ENCODE measurements at regions not wholly inside any gene's neighbourhood (a gene's known extent, or its start where the extent isn't known, plus 50 kb on each side); places are given as distances from the start of the nearest gene placed in this dataset.

GRCh38 chr3:89049119-89049518 lies 58.3 kb upstream of the EPHA3 start:
- intact Hi-C loops (cut with DNase I) = no loop called here
- no peaks in the 10 kb centered on the region for H3K9me3 ChIP-seq (ENCODE audit: control insufficient read depth in 2 of 3, insufficient read depth in 1 of 3, low read length in 3 of 3)
- H3K4me3 ChIP-seq (ENCODE audit: low read length in 3 of 3) = no peak overlapping the region
- no peak overlapping the region for H3K27ac ChIP-seq (ENCODE audit: low read depth in 2 of 2, low read length in 2 of 2)
- no peak for TF ChIP-seq CTCF (IDR thresholded peaks at IDR 0.05; ENCODE audit: borderline replicate concordance, extremely low read depth, insufficient read depth)
- FAIRE-seq = no peak
- H3K36me3 ChIP-seq (ENCODE audit: control insufficient read depth in 2 of 3, insufficient read depth in 3 of 3, low read length in 3 of 3) = no peaks in the 10 kb centered on the region
- no peak for DNase-seq
- H3K9ac ChIP-seq (ENCODE audit: low read length in 3 of 3) = no peak overlapping the region
- no peaks in the 10 kb centered on the region for H3K4me1 ChIP-seq (ENCODE audit: control insufficient read depth in 2 of 3, insufficient read depth in 2 of 3, low read depth in 1 of 3, low read length in 3 of 3)
- H3K27me3 ChIP-seq (ENCODE audit: control insufficient read depth, insufficient read depth, low read length) = no peaks in the 10 kb centered on the region

- no peak overlapping the region for H3K4me3 ChIP-seq (ENCODE audit: low read length in 3 of 3)
- H3K9ac ChIP-seq (ENCODE audit: low read length in 3 of 3) = no peak overlapping the region
- FAIRE-seq = no peak
- no peaks in the 10 kb centered on the region for H3K9me3 ChIP-seq (ENCODE audit: control insufficient read depth in 2 of 3, insufficient read depth in 1 of 3, low read length in 3 of 3)
- no peak overlapping the region for H3K27ac ChIP-seq (ENCODE audit: low read depth in 2 of 2, low read length in 2 of 2)
- TF ChIP-seq CTCF (IDR thresholded peaks at IDR 0.05; ENCODE audit: borderline replicate concordance, extremely low read depth, insufficient read depth) = no peak
- intact Hi-C loops (cut with DNase I) = no loop called here
- H3K36me3 ChIP-seq (ENCODE audit: control insufficient read depth in 2 of 3, insufficient read depth in 3 of 3, low read length in 3 of 3) = no peaks in the 10 kb centered on the region
- H3K4me1 ChIP-seq (ENCODE audit: control insufficient read depth in 2 of 3, insufficient read depth in 2 of 3, low read depth in 1 of 3, low read length in 3 of 3) = no peaks in the 10 kb centered on the region
- no peak for DNase-seq
- no peaks in the 10 kb centered on the region for H3K27me3 ChIP-seq (ENCODE audit: control insufficient read depth, insufficient read depth, low read length)
Observed at GRCh38 chr3:89052386-89052785, 55.0 kb upstream of the EPHA3 start.

GRCh38 chr3:89057398-89057797 lies 50.0 kb upstream of the EPHA3 start:
- Histone ChIP-seq H3K9ac (ENCODE audit: low read length in 3 of 3) (no peak overlapping the region), H3K4me1 (ENCODE audit: control insufficient read depth in 2 of 3, insufficient read depth in 2 of 3, low read depth in 1 of 3, low read length in 3 of 3) (no peaks in the 10 kb centered on the region), H3K4me3 (ENCODE audit: low read length in 3 of 3) (no peak overlapping the region), H3K36me3 (ENCODE audit: control insufficient read depth in 2 of 3, insufficient read depth in 3 of 3, low read length in 3 of 3) (no peaks in the 10 kb centered on the region), H3K27ac (ENCODE audit: low read depth in 2 of 2, low read length in 2 of 2) (no peak overlapping the region), H3K27me3 (ENCODE audit: control insufficient read depth, insufficient read depth, low read length) (no peaks in the 10 kb centered on the region), H3K9me3 (ENCODE audit: control insufficient read depth in 2 of 3, insufficient read depth in 1 of 3, low read length in 3 of 3) (no peaks in the 10 kb centered on the region)
- no peak for TF ChIP-seq CTCF (IDR thresholded peaks at IDR 0.05; ENCODE audit: borderline replicate concordance, extremely low read depth, insufficient read depth)
- intact Hi-C loops (cut with DNase I) = no loop called here
- DNase-seq = no peak
- no peak for FAIRE-seq
